CMK (cell line): ENCODE measurements at regions not wholly inside any gene's neighbourhood (a gene's known extent, or its start where the extent isn't known, plus 50 kb on each side); places are given as distances from the start of the nearest gene placed in this dataset.
A peak's percentile ranks its signal among the peaks of the same experiment; 100 is the strongest.
"Not testable (repeated sequence)": the region's sequence is repeated elsewhere in the genome, so short reads cannot be mapped to it uniquely, and the experiment has no call there.

Source experiments
- DNase-seq: peaks from one replicate; pipeline ENCODE4 v3.0.0-alpha.2; 2010; ENCODE audit warnings: low read depth

DNA sequence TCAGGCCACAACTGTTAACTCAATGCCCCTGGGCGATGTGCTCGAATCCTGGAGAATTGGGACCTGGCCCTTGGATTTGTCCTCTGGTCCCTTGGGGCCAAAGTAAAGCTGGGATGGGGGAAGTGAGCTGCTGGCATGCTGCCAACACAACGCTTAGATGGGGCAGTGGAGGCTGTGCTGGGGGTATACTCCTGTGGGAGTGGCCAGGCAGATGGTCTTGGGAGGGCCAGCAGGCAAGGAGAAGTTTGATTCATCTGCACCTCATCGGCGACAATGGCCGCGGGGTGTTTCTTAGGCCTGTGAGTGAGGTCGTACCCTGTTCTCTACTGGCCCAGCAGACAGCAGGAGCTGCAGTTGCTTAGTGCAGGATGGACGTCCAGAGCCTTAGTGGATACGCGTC lies 139.0 kb upstream of the MTPN start:
- DNase-seq, result no peak

DNA sequence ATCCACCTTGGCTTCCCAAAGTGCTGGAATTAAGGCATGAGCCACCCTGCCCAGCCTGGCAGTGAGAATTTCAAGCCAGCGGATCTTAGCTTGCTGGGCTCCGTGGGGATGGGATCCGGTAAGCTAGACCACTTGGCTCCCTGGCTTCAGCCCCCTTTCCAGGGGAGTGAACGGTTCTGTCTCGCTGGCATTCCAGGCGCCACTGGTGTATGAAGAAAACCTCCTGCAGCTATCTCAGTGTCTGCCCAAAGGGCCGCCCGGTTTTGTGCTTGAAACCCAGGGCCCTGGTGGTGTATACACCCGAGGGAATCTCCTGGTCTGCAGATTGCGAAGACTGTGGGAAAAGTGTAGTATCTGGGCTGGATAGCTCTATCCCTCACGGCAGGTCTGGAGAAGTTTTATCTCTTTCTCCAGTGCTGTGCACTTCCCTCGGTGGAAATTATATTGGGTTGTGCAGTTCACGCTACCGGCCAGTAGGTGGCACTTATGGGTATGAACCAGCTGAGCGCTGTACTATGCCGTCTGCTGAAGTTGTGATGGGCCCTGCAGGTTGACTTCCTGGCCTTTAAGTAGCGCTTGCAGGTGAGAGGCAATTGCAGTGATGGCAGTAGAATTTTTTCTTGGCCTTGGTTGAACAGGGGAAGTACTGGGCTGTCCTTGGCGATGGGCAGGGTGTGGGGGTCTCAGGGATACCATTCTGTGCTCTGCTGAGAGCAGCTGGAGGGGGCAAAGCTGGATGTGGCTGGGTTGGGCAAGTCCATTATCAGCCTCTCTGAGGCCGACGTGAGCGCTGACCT lies 138.0 kb upstream of the MTPN start:
- DNase-seq, result peak; percentile 36

DNA sequence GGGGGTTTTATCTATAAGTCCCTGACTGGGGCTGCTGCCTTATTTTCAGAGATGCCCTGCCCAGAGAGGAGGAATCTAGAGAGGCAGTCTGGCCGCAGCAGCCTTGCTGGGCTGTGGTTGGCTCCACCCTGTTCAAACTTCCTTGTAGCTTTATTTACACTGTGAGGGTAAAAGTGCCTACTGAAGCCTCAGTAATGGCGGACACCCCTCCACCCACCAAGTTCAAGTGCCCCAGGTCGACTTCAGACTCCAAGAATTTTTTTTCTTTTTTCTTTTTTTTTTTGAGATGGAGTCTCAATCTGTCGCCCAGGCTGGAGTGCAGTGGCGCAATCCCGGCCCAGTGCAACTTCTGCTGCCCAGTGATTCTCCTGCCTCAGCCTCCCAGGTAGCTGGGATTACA lies 137.3 kb upstream of the MTPN start:
- peak; percentile 31 for DNase-seq

DNA sequence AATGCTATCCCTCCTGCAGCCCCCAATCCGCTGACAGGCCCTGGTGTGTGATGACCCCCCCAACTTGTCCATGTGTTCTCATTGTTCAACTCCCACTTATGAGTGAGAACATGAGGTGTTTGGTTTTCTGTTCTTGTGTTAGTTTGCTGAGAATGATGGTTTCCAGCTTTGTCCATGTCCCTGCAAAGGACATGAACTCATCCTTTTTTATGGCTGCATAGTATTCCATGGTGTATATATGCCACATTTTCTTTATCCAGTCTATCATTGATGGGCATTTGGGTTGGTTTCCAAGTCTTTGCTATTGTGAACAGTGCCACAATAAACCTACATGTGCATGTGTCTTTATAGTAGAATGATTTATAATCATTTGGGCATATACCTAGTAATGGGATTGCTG lies 131.9 kb upstream of the MTPN start:
- DNase-seq, result not testable (repeated sequence)

DNA sequence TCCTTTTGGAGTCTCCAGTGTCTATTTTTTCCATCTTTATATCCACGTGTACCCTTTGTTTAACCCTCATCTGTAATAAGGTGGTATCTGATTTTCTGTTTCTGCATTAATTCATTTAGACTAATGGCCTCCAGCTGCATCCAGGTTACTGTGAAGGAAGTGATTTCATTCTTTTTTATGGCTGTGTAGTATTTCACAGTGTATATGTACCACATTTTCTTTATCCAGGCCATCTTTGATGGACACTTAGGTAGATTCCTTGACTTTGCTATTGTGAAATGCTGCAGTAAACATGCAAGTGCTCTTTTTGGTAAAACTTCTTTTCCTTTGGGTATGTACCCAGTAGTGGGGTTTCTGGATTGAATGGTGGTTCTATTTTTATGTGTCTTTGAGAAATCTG lies 128.0 kb upstream of the MTPN start:
- no peak for DNase-seq

DNA sequence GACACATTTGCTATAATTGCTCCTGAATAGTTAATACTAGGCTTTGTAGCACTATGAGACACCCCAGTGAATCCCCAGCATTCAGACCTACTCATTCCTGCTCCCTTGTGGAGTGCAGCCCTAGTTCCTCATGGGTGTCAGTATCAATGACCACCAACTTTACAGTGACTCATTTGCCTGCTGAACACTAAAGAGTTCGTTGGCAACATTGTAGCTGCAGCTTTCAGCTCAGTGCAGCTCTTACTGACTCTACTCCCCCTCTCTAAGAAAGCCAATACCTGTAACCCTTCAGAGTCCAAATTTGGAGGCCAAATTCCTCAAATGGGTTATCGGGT lies 127.1 kb upstream of the MTPN start:
- DNase-seq, result no peak

DNA sequence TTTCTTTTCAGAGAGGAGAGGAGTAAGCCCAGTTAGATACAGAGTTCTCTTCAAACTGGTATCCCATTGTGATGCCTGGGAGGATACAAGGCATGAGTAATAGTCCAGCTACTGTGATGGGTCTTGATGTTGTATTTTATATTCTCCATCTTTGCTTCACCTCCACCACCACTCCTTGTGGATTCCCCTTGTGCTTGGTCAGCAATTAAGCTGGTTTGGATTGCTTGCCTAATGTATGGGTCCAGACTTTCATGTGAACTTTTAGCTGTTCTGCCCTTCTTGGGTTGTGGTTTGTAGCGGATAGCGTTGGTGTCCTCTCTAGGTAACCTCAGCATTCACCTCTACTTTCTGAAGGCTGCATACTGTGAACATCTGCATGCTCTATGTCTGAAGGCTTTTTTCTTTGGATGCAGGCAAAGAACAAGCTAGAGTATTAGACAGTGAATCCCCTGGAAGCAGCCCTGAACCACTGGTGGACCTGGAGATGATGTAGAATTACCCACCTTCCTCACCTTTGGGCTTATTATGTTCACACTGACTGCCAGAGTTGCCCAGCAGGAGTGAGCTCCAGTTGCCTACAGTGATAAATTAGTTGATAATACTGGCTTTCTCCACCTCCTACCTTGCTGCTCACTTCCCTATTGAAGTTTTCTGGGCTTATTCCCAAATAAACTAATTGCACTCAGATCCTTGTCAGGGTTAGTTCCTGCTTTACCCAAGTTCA lies 126.5 kb upstream of the MTPN start:
- DNase-seq, result no peak

DNA sequence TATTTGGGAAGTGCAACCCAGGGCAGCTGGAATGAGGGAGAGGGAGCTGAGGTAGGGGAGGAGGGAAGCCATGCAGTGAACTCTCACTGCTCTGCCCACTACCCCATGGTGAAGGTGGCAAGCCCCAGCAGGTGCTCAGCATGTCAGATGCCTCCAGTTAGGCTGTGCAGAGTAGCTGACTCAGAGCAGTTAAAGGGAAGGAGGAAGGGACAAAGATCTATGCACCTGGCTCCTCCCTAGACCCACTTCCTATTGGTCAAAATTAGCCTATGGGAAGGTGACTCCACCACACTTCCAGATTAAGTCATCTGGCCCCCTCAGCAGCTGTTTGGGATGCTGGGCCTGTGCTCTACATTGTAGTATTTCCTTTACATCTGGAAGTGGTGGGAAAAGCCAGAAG lies 125.7 kb upstream of the MTPN start:
- no peak for DNase-seq

DNA sequence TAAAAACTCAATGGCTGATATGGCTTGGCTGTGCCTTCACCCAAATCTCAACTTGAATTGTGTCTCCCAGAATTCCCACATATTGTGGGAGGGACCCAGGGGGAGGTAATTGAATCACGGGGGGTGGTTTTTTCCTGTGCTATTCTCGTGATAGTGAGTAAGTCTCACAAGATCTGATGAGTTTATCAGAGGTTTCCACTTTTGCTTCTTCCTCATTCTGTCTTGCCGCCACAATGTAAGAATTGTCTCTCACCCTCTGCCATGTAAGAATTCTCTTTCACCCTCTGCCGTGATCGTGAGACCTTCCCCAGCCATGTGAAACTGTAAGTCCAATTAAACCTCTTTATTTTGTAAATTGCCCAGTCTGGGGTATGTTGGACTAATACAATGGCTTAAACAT lies 115.6 kb upstream of the MTPN start:
- DNase-seq, result not testable (repeated sequence)

DNA sequence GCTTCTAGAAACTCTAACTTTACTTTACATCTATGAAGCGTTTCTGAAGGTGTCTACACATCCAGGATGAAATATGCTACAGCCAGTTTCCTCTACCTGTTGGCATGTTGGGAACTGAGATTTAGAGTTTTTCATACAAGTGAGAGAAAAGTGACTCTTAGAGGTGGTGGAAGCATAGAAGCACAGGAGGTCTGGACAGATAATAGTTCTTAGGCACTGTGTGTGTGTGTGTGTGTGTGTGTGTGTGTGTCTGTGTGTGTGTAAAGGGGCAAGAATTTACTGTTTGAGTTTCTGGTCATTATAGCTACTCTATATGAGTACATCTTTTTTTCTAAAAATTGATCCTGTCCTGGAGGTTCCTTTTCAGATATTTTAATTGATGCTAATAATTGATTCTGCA lies 110.7 kb upstream of the MTPN start:
- DNase-seq, result no peak

DNA sequence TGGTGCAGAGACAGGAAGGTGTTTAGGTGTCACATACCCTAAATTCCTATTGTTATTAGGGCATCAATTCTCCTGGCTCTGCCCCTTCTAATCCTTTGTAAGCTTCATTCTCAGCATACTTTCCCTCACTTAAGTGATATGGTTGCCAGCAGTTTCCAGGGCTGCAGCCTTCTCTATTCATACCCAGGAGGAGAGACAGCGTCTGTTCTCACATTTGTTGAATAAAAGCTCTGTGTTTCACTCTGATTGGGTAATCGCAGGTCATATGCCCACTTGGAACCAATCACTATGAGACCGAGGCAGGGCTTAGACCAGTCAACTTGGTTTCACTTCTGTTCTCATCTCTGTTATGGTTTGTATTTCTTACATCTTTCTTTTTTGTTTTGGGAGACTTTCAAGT lies 109.6 kb upstream of the MTPN start:
- DNase-seq, result peak; percentile 32

DNA sequence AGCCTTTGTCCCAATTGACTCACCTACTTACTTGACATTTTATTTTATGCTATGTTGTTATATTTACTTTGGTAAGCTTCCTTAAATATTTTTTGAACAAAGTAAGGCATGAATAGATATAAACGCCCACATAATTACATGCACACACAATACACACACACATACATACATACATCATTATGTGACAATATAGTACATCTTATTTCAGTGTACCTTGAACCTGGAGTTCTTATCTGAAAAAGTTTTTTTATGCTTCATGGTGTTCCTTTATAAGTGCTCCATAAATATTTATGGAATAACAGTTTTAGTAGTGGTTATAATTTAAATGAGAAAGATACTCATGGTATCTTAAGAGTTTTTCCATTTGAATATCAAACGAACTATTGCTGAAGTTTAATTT lies 102.8 kb upstream of the MTPN start:
- DNase-seq, result no peak

DNA sequence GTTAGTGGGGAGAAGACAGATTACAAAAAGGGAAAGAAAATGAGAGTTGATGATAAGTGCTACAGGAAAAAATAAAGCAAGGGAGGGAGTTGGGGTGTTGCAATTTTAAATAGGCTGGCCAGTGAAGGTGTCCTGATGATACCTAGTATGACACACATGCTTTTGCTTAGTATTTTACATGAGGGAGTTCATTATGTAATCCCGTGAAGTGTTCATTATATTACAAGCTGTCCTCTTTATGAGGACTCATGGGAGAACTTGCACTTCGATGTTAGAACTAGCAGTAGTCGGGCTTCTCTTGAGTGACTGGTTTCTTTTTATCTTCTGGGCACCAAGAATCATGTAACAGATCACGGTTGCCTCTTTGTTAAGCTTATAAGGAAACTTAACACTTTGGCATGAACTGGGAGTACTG lies 102.3 kb upstream of the MTPN start:
- no peak for DNase-seq

DNA sequence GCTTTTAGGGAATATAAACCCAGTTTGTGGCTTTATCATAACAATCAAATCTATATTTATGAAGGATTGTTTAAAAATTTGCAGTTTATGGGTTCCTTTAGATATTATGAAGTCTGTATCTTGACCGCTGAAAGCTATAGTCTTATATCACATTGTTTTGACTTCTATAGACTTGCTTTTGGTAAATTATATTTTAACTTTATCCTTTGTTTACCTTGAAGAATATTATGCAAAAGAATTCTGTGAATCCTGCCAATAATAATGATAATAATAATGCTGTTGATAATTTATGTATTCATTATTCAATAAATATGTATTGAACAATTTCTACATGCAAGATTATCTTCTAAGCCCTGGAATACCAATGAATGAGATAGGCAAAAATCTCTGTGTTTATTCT lies 101.9 kb upstream of the MTPN start:
- DNase-seq, result no peak

DNA sequence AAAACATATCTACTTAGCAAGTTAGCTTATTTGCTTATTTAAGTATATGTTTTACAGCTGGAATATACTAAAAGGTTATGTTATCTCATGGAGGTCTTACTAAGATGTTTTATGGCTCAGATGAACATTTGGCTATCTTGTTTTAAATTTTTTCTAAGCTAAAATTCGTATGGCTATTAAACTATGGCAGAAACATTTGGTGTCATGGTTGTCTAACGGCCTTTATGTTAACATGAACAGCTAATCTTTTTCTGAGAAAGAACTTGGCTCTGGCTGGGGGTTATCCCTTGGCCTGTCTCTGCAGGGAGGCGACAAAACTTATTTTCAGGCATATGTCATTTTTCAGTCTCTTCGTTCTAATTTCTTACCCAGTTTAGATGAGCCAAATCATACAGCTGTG lies 101.5 kb upstream of the MTPN start:
- no peak for DNase-seq

DNA sequence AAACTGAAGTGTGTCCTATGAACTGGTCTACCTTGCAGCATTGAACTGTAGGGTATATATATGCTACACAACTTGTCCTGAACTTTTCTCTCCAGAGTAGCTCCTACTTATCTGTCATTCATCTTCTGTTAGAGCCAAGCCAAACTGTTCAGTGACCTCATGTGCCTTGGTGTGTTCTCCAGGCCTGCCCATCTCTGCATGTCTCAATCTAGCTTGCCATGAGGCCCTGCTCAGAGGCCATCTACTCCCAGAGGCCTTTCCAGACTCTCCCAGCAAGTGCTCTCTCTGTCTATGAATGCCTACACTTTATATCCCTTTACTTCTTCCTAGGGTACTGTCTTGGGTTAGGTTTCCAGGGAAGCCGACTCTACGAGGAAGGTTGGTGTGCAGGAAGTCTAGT lies 99.8 kb upstream of the MTPN start:
- no peak for DNase-seq

DNA sequence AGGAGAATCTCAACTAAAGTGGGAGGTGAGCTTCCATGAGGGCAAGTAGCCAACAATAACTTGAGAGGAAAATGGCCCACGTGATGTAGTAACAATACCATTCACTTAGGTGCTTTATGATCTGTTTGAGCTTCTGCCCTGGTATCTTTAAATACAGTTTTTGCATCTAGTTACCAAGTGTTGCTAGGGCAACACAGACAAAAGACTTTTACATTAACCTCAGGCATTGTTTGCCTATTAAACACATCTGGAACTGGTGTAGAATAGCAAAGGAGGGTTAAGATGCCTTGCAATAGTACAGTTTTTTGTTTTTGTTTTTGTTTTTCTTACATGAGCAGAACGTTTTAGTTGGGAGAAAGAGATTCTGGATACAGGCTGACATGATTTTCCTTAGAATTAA lies 97.7 kb upstream of the MTPN start:
- DNase-seq, result no peak

DNA sequence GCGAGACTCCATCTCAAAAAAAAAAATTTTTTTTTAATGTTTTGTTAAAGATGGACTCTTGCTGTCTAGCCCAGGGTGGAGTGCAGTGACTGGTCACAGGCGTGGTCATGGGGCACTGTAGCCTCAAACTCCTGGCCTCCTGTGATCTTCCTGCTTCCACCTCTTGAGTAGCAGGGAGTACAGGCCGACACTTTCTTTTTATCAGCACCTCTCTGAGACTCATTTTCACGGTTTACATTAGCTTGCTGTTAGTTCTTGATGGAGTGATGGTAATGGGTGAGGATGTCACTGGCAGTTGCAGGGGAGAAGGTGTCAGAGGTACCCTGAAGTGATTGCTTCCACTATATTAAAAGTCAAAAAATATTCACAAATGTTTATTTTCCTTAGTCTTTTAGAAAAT lies 95.3 kb upstream of the MTPN start:
- no peak for DNase-seq

DNA sequence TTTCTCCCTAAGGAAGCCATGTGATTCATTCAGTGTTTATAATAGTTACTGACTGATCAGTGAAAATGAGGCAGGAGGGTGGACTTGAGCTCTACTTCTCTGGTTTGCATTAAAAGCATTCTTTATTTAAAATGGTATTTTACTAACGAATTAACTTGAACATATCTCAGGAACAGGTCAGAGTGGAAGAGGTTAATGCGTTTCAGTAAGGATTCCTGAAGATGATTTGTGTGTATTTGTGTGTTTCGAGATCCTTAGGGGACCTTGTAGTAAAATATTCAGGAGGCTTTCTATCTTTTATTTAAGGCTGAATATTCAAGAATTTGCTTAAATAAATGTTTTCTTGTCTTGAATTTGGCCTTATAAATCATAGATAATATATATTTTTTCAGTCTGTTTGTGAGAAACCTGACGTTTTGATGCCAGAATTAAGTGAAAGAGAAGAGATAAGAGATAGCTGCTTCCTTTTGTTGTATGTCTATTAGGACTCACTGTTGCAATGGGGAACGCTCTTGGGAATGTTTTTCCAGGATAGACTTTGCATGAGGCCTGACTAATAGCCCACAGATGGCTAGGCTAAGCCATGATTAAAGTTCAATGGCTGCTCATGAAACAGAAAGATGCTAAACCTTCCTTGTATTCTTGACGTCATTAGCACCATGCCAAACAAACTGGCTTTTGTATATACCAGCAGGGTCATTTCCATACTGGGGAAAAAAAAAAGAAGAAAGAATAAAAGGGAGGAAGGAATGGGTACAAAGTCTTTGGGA lies 93.8 kb upstream of the MTPN start:
- no peak for DNase-seq

DNA sequence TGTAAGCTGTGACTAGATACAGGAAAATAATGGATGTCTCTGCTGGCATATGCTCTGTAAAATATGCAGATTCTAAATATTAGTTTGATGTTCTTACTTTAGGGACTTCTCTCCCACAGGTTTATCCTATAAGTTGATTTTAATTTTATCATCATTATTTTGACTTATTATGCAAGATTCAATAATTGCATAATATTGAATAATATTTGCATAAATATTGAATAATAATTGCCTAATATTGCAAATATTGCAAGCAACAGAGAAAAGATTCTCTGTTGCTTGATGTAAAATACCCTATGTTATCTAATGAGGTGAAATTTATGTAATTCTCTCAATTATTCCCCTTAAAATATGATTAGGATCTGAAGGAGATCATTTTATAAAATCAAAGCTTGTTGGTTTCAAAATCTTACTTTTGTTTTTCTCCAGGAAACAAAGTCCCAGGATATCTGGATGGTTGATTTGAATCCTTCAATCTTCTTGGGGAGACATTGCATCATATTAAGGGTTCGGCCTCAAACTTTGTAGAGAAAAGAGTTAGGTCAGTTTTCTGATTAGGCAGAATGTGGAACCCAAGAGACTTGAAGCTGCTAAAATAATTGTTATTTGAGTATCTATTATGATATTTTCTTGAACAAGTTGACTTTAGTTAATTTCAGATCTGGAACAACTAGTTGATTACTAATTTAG lies 92.8 kb upstream of the MTPN start:
- no peak for DNase-seq

DNA sequence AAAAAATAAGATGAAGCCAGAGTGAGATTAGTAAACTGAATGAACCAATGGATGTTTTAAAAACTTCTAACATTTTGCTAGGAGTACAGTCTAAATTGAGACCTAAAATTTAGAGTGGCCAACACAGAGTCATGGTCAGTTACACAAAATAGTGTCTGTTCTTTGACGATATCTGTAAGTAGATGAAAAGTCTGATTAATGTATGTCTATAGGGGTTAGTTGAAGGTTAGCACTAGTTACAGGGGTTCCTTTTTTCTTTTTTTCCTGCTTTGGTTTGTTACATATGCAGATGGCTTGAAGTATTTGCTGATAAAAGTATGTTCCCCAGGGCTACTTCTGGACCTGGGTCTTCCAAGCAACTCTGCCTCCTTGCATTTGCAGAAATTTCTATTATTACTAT lies 90.1 kb upstream of the MTPN start:
- DNase-seq, result no peak

DNA sequence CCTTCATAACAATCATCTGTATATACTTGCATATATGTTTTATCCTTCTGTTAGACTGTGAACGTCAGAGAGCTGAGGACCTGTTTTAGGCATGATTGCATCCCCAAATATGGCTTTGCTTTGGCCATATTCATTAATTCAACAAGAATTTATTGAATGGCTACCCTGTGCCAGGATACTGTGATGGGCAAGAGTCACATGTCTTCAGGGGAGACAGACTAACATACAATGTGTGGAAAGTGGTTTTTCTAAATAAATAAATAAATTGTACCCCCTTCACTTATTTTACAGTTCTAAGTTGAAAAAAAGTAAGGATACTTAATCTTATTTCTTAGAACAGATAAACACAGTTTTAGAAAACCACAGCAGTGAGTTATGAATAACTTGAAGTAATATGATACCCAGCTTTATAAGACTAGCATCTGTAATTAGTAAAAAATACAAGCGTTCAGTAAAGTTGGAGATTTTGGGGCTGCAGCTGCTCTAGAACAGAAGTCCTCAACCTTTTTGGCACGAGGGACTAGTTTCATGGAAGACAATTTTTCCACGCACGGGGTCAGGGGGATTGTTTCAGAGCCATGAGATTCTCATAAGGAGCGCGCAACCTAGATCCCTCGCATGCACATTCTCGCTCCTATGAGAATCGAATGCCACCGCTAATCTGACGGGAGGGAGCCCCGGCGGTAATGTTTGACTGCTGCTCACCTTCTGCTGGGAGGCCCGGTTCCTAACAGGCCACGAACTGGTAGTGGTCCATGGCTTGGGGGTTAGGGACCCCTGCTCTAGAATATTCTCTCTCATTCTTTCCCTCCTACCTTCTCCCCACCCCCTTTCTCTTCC lies 89.4 kb upstream of the MTPN start:
- DNase-seq, result no peak
